ENCODE measurements at regions not wholly inside any gene's neighbourhood (a gene's known extent, or its start where the extent isn't known, plus 50 kb on each side); places are given as distances from the start of the nearest gene placed in this dataset.

DNA sequence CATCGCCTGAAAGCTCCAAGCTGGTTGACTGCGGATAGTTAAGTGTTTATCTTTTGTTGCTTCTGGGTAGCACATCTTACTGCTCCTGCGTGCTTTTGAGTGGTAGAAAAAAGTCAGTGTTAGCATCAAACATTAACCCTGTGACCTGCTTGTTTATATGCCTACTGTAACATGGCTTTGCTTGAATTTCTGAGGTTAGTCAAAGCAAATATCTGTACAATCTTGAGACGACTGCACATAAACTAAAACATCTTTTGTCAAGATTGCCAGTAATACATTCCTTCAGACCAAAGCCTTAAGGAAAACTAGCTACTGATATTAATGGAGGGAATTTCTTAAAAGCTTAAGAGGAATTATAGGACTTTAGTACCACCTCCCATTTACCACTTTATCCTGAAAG lies 163.7 kb downstream of the BAMBI start:
- DNase-seq (ENCODE audit: low read depth), result no peak
- no peak overlapping the region for H3K4me3 ChIP-seq (replicated peaks; ENCODE audit: low read depth, low read length)
- TF ChIP-seq, protein P1, sequence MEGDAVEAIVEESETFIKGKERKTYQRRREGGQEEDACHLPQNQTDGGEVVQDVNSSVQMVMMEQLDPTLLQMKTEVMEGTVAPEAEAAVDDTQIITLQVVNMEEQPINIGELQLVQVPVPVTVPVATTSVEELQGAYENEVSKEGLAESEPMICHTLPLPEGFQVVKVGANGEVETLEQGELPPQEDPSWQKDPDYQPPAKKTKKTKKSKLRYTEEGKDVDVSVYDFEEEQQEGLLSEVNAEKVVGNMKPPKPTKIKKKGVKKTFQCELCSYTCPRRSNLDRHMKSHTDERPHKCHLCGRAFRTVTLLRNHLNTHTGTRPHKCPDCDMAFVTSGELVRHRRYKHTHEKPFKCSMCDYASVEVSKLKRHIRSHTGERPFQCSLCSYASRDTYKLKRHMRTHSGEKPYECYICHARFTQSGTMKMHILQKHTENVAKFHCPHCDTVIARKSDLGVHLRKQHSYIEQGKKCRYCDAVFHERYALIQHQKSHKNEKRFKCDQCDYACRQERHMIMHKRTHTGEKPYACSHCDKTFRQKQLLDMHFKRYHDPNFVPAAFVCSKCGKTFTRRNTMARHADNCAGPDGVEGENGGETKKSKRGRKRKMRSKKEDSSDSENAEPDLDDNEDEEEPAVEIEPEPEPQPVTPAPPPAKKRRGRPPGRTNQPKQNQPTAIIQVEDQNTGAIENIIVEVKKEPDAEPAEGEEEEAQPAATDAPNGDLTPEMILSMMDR (IDR thresholded peaks at IDR 0.05; ENCODE audit: low read length, missing control alignments), result no peak

DNA sequence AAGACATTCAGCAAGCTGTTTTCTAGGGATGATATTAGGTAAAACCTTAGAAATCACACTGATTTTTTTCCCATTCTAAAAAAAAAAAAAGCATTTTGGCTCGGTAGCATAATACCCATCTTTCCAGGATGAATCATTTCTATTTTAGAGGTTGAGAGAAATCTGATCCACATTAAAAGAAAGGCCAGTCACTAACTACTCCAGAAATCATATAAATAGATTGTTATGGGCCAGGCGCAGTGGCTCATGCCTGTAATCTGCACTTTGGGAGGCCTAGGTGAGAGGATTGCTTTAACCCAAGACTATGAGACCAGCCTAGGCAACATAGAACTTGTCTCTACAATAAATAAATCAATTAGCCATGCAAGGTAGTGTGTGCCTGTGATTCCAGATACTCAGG lies 164.3 kb downstream of the BAMBI start:
- H3K4me3 ChIP-seq (replicated peaks; ENCODE audit: low read depth, low read length), result no peak overlapping the region
- DNase-seq (ENCODE audit: low read depth), result peak; percentile 64
- TF ChIP-seq, protein P1 (IDR thresholded peaks at IDR 0.05; ENCODE audit: low read length, missing control alignments), result no peak

DNA sequence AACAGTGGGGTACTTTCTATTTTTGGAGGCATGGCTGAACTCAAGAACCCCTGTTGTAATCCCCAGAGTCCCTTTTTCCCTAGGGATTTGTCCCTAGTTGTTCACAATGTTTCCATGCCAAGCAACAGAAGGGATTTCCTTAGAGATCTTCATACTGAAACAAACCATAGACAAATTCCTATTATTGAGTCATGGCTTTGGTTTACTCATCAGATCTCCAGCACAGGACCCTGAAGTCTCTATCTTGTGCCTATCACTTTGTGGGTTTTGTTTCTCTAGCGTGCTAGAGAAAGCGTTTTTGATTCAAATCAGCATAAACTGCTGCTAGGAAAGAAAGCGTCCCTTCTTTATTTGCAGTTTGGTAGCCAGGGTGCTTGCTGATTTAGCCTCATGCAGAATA lies 165.0 kb downstream of the BAMBI start:
- no peak overlapping the region for H3K4me3 ChIP-seq (replicated peaks; ENCODE audit: low read depth, low read length)
- DNase-seq (ENCODE audit: low read depth), result peak; percentile 90
- TF ChIP-seq, protein P1 (IDR thresholded peaks at IDR 0.05; ENCODE audit: low read length, missing control alignments), result no peak

DNA sequence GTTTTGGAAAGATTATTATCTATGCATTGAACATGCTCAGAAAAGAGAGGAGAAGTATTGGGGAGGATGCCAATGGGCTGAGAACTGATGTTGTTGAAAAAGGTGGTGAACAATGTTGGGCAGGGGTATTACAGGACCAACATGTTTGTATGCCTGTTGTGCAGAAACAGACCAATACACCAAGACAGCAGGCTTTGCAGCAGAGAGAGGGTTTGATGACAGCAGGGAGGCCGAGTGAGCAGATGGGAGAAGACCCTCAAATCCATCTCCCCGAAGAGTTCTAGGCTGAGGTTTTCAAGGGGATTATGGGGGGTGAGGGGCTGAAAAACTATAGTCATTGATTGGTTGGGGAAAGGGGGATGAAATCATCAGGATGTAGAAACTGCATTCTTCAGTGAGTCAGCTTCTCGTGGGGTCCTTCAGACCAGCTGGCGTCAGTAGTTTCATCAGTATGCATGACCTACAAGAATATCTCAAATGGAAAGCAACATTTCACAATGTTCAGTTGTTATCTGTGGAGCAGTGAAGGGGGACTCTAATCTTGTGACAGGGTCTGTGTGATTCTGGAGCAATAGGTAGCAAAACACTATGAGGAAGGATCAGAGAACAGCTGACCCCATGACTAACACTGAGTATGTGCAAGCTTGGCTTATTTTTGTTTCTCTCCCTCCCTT lies 167.8 kb downstream of the BAMBI start:
- TF ChIP-seq, protein P1 (IDR thresholded peaks at IDR 0.05; ENCODE audit: low read length, missing control alignments), result no peak
- peak; percentile 95 for DNase-seq (ENCODE audit: low read depth)
- H3K4me3 ChIP-seq (replicated peaks; ENCODE audit: low read depth, low read length), result no peak overlapping the region

GRCh38 chr10:28849309-28849708 lies 172.0 kb downstream of the BAMBI start:
- TF ChIP-seq, protein P1 (IDR thresholded peaks at IDR 0.05; ENCODE audit: low read length, missing control alignments), result no peak
- DNase-seq (ENCODE audit: low read depth), result no peak
- no peak overlapping the region for H3K4me3 ChIP-seq (replicated peaks; ENCODE audit: low read depth, low read length)

DNA sequence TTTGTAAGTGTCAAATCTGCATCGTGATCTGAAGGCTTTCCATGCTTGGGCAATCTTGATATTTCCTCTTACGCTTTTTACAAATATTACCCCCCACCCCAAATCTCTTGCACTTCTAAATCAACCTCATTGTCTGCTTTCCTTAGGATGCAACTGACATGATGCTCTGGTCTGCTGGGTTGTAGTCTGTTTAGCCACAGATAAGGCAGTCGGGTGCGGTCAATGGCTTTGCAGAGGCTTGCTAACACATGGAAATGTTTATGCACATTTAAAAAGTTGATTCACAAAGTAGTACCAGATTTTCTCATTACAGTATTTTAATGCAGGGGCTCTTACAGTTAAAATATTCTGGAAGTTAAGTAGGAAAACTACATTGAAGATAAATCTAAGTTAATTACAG lies 172.5 kb downstream of the BAMBI start:
- TF ChIP-seq, protein P1 (IDR thresholded peaks at IDR 0.05; ENCODE audit: low read length, missing control alignments), result no peak
- no peak overlapping the region for H3K4me3 ChIP-seq (replicated peaks; ENCODE audit: low read depth, low read length)

DNA sequence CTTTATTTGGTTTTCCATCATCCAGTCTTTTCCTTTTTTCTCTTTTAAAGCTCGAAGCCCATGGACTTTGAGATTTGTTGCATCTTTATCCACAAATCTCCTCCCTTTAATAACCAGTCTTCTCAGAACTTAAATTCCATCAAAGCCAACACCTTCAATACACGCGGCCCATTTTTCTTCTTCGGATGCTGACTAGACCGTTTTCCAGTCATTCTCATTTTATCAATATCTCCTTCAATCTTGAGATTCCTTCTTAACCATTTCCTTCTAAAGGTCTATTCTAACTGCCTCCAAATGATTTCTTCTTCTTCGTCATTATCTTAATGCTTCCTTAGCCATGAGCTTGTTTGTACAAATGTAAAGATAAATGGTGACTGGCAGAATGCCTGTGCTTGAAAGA lies 173.5 kb downstream of the BAMBI start:
- DNase-seq (ENCODE audit: low read depth), result no peak
- TF ChIP-seq, protein P1 (IDR thresholded peaks at IDR 0.05; ENCODE audit: low read length, missing control alignments), result no peak
- no peak overlapping the region for H3K4me3 ChIP-seq (replicated peaks; ENCODE audit: low read depth, low read length)

More for the DNA sequence above, 172.5 kb downstream of the BAMBI start:
- DNase-seq (ENCODE audit: low read depth), result no peak

Measured in fibroblast of pulmonary artery (primary cell).